Activated CD4-positive, CD25-positive, alpha-beta regulatory T cell treated with anti-CD3 and anti-CD28 coated beads, Interleukin-2, amount 50 U/mL, for 16 hours (primary cell): ENCODE measurements at regions not wholly inside any gene's neighbourhood (a gene's known extent, or its start where the extent isn't known, plus 50 kb on each side); places are given as distances from the start of the nearest gene placed in this dataset.

Source experiments
- DNase-seq: peaks from one replicate; pipeline ENCODE4 v3.0.0-alpha.2; 2020; ENCODE audit warnings: low read depth, low spot score

DNA sequence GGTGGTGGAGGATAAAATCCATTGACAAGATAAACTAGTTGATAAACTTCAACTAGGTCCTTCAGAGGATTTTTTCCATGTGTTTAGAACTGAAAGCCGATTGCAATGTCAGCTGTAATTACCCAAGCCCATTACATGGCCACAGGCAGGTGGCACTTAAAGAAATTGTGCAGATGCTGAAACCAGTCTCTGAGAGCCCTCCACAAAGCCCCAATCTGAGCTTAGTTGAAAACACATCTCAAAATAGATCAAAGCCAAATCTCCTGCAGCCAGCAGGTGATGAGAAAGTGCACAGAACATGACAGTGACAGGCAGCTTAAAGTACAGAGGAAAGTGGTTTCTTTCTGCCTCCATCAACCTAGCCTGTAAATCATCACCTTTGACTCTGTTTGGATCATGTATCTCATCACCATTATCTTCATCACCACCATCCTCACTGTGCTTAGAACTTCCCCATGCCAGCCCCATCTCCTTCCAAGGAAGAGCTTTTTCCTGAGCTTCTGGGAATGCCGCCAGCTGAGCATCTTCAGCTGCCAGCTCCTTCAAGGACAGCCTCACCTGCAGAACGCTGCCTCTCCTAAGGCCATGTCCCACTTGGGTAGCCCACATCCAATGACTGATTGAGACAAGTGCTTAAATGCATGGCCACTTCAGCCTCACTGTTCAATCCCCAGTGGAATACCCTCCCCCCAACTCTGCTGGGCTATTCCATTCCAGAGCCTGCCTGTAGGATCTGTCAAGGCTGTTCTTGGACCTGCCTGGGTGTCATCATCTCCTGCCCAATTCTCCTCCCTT lies 219.5 kb upstream of the TMEM132C start:
- DNase-seq: no peak

GRCh38 chr12:128052331-128052730 lies 214.6 kb upstream of the TMEM132C start:
- no peak for DNase-seq

DNA sequence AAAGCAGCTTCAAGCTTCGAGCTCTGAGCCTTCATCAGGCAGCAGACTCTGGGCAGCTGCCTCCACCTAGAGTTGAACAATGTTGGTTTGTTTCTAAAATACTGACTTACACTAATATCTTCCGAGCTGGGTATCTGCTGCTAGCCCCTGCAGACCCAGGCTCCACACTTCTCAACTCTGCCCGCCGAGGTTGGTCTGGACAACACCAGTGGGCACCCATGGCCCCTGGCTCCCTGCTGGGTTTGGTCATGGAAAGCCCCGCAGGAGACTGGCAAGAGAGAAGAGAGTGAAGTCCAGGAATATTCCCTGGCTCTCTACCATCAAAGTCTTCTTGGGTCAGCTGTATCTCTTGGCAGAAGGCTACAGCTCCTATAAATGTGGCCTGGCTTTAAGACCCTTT lies 214.2 kb upstream of the TMEM132C start:
- no peak for DNase-seq

DNA sequence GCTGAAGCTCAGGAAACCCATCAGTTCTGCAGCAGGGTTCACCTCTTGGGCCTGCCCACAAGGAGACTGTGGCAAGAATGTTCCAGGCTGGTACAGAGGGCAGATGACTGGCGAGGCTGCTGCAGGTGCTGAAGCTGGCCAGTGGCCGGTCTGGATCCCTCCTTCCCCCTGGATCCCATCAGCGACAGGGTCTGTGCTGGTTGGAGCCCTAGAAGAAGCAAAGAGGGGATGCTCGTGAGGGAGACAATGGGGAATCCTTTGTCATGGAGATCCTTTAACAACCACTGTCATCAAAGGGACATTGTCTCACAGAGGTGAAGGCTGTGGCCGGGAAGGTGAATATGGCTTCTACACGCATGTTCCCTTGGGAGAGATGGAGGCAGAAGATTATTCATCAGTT lies 211.4 kb upstream of the TMEM132C start:
- no peak for DNase-seq

GRCh38 chr12:128056136-128056801 lies 210.7 kb upstream of the TMEM132C start:
- no peak for DNase-seq

GRCh38 chr12:128057586-128057985 lies 209.4 kb upstream of the TMEM132C start:
- DNase-seq: no peak

DNA sequence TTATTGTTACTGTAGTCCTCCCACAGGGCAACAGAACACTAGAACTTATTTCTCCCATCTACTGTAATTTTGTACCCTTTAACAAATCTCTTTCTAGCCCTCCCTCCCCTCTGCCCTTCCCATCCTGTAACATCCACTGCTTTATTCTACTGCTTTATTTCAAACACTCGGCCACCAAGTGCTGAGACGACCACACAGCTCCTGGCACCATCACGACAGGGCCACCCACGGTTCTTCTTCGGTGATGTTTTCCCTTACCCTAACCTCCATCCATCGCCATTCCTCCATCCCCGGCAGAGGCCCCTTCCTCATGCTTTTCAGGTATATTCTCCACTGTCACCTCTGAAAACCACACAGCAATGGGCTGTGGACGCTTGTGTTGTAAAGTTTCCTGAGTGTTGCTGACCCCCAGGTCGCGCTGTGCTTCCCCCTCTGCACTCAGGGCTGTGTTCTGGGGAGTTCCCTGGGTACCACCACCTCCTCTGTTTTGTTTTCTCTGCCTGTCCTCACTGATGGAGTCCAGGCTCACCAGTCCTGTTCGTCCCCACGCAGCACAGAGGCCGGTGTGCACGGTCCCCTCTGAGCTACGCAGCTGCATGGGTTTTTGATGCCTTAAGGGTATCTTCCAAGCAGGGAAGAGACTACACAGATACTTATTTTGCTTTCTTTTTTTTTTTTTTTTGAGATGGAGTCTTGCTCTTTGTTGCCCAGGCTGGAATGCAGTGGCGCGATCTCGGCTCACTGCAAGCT lies 207.2 kb upstream of the TMEM132C start:
- DNase-seq: no peak

DNA sequence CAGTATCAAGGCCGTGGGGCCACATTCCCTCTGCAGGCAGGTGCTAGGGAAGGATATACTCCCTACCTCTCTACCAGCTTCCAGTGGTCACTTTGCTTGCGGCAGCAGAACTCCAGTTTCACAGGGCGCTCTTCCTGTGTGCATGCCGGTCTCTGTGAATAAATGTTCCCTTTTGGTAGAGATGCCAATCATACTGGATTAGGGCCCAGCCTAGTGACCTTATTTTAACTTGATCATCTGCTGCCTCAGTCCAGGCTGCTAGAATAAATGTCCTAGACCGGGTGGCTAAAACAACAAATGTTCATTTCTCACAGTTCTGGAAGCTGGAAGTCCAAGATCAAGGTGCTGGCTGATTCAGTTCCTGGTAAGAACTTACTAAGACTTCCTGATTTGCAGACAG lies 198.8 kb upstream of the TMEM132C start:
- DNase-seq: no peak

DNA sequence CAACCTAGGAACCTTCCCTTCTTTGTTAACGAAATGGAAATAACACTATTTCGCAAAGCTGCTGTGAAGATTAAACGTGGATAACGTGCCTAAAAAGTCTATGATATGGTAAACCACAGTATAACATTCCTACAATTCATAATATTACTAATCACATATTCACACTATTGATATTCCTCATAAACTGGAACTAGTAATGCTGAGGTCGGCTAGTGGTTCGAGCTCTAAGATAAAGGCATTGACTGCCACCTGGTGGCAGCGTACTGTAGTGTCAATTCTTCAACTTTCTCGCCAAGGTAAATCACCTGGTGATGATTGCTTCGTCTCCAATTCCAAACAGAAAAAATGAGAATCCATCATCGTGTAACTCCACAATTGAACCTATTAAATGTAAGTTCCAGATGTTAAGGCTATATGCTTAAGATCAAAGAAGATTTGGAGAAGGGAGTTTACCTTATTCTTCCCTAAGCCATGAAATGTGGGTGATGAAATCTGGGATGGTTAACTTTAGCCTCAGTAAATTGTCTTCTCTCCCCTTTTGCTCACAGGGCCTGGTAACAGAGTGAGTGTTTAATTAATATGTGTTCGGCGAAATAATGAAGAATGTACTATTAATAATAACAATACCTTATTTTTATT lies 197.5 kb upstream of the TMEM132C start:
- no peak for DNase-seq

DNA sequence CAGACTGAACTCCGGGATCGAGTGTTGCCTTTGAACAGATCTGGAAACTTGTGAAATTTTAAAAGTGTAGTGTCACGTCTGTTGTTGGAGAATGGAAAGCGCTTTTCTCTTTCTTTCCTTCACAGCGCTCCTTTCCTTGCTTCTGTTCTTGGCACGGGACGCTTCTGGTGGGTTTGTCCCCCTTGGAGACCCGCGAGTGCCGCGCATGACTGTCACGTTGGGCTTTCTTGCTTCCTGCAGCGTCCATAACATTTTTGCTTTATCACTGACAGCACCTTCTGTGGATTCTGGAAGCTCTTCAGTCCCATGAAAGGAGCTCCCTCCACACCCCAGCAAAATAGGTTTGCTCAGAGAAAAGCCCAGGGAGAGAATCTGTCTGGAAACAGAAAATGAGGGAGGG lies 193.0 kb upstream of the TMEM132C start:
- no peak for DNase-seq

DNA sequence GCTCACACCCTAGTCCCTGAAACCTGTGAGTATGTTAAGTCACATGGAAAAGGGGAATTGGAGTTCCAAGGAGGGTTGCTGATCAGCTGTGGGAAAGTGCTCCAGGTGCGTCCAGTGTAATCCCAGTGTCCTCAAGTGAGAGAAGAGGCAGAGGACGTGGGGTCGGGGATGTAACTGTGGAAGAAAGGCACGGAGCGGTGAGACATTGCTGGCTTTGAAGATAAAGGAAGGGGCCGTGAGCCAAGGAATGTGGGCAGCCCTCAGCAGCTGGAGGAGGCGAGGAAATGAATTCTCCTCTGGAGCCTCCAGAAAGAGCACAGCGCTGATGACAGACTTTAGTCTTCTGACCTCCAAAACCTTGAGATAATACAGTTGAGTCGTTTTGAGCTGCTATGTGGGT lies 191.6 kb upstream of the TMEM132C start:
- DNase-seq: no peak

- DNase-seq: no peak
Observed at GRCh38 chr12:128076188-128076587, 190.8 kb upstream of the TMEM132C start.

DNA sequence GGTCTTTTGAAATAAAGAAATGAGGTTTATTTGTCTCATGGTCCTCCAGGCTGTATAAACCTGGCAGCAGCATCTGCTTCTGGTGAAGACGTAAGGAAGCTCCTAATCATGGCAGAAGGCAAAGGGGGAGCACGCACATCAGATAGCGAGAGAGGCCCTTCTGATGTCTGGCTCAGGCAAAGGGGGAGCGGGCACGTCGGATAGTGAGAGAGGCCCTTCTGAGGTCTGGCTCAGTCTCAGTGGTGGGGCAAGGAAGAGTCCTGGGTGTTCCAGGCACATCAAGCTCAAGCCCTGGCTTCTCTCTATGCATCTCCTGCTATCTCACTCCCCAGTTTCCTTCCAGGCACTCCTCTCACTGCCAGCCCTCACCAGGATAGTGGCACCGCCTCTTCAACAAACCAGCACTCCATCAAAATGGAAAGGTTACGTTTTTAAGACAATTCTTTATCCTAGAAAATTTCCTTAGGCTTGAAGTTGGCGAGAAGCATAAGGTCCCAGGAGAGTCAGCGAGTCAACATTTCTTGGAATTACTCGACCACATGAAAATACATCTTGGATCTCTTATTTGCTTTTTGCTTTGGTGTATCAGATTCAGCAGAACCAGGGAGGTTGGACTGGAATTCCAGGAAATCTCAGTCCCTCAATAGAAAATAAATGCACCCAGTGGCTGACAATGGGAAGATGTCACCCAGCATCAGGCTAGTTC lies 189.6 kb upstream of the TMEM132C start:
- DNase-seq: no peak

DNA sequence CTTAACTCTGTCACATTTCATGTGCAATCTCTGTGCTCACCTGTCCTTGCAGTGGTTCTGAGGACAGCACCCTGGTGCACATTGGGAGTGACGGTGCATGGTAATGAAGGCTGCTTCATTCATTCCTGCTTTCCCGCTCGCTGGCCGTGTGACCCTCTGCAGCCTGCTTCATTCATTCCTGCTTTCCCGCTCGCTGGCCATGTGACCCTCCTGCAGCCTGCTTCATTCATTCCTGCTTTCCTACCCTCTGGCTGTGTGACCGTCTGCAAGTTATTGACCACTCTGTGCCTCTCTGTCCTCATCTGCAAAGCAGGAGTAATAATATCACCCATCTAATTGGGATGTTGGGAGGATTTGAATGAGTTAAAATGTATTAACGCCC lies 189.1 kb upstream of the TMEM132C start:
- no peak for DNase-seq

DNA sequence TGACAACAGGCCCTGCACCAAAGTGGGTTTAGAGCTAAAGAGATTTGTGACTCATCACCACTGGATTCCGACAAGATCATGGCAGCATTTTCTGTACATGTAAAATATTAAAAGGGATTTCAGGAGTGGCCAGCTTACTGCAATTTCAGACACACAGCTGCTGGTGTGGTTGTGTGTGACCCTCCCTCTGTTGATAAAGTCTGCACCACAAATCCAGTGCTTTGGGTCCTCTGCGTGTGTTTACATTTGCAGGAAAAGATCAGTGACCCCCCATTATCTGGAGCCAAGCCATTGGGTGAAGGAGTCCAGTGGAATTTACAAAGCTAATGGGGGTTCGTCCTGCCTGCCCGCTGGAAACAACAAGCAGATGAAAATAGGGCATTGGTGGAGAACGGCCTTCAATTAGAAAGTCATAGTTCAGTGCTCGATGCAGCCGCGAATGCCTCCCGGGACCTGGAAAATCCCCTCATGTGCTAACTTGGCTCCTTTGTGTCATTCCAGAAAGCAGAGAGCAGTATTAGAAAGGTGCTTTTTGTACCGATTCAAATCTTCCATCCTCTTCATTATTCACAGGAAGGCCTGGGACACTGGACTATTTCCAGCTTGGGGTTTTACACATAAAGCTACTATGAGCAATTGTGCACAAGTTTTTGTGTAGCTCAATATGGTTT lies 188.5 kb upstream of the TMEM132C start:
- DNase-seq: no peak

DNA sequence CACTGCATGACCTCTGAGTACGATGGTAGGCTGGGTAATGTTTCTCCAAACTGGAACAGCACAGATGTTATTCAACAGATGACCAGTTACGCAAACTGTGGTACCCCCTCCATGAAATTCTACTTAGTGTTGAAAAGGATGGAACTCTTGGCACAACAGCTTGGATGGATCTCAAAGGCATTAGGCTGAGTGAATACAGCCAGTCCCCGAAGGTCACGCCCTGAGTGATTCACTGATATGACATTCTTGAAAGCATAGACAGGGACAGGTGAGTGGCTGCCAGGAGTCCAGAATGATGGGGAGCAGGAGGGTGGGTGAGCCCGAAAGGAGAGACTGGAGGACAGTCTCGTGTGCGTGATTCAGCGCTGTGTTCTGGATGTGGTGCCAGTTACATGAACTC lies 187.5 kb upstream of the TMEM132C start:
- DNase-seq: no peak

- DNase-seq: no peak
Observed at GRCh38 chr12:128083132-128083729, 183.7 kb upstream of the TMEM132C start.

GRCh38 chr12:128088926-128089325 lies 178.0 kb upstream of the TMEM132C start:
- DNase-seq: no peak

DNA sequence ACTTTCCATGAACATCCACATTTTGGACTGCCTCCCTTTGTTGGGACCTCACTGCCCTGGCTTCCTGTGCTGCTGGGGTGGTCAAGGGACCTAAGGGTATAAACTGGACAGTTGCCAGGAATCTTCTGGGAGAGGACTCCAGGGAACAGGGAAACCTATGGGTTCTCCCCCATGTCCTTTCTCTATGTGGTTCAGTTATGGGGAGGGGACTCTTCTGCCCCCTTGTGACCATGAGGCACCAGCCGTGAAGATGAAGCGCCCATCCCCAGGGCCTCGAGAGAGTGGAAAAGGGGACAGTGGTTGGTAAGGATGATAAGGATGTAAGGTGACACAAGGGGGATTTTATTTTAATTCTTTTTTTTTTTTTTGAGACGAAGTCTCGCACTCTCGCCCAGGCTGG lies 177.0 kb upstream of the TMEM132C start:
- DNase-seq: no peak

DNA sequence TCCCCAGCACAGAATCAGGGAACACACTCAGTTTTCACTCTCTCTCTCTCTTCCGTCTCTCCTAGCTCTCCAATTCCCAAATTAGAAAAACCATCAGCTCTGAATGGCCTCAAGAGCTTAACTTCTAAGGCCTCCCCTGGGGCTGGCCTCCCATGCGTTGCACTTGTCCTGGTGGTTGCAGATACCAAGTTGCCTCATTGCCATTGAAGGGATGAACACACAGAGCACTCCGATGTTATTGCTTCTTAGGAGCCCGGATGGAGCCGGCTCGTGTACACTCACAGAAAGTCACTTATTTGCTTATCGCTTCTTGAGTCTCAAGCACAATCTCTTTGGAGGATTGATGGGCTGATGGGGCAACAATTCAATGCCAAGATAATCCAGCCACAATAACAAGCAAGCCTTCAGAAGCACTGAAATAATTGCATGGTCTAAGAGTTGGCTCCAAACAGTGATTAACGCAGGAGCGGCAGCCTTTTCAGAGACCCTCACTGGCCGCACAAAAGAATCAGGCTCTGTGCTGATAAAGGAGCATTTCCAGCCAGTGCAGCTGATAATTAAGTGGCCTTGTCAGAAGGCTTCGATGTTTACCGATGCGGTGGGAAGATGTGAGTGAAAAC lies 175.8 kb upstream of the TMEM132C start:
- no peak for DNase-seq
